HepG2 (cell line): ENCODE measurements at regions not wholly inside any gene's neighbourhood (a gene's known extent, or its start where the extent isn't known, plus 50 kb on each side); places are given as distances from the start of the nearest gene placed in this dataset.

Source experiments
- ATAC-seq: fragments of 200-7000 bp; cut with Tn5 transposase; 3 replicates; pipeline ENCODE4 v1.9.1; 2020; ENCODE audit warnings: mild to moderate bottlenecking, moderate library complexity
- BruUV-seq: library from RNA; stranded (reverse); fragments of 400-500 nt; replicated peaks from 2 replicates; lab custom pipeline; 2021; lab: Mats Ljungman, UMichigan
- CTCF ChIA-PET: fragments of 300-600 bp; formaldehyde crosslinking; extraction: SDS; loops from one replicate; lab custom pipeline; 2021; ENCODE audit warnings: low total read pairs, inconsistent platforms, low intra/inter-chr PET ratio; lab: Yijun Ruan, JAX
- POLR2A ChIA-PET: fragments of 350-600 bp; sonication (Branson Sonifier 250); formaldehyde crosslinking; loops from one replicate; lab custom pipeline; 2020; ENCODE audit warnings: antibody characterized with exemption, inconsistent platforms; lab: Yijun Ruan, JAX
- DNase-seq: peaks from one replicate; pipeline ENCODE4 v3.0.0-alpha.2; 2015; ENCODE audit warnings: low spot score
- FAIRE-seq: peaks from 3 replicates; lab custom pipeline; 2011; peaks lifted over from hg19 to GRCh38; lab: Jason Lieb, UNC
- H2AFZ ChIP-seq: one replicate; pipeline ENCODE4 v1.6.1; 2011; ENCODE audit warnings: low read length, inconsistent platforms
- H3K27ac ChIP-seq: fragments of 300-600 bp; 3 replicates; pipeline ENCODE4 v1.8.0; 2011; ENCODE audit warnings: mixed run types, mild to moderate bottlenecking, mixed read lengths, low read length, inconsistent platforms; ENCODE audit not compliant: insufficient read depth; ENCODE audit errors: extremely low read length
- H3K27me3 ChIP-seq, 2 experiments: fragments of 200-600 bp in 1 of 2; 2 replicates in 1 of 2; 3 replicates in 1 of 2; pipeline versions ENCODE4 v1.6.0 to v1.8.0; 2011; ENCODE audit warnings: low read length in 2 of 2, mild to moderate bottlenecking in 2 of 2, moderate library complexity in 2 of 2, inconsistent platforms in 1 of 2; ENCODE audit not compliant: insufficient read depth in 2 of 2, control insufficient read depth in 1 of 2
- H3K36me3 ChIP-seq, 2 experiments: fragments of 200-600 bp in 1 of 2; replicated peaks in 1 of 2; 2 replicates in 1 of 2; 3 replicates in 1 of 2; pipeline versions ENCODE4 v1.5.1 to v1.8.0; 2011; ENCODE audit warnings: low read length in 2 of 2, inconsistent platforms in 1 of 2; ENCODE audit not compliant: insufficient read depth in 2 of 2, control insufficient read depth in 1 of 2
- H3K4me1 ChIP-seq: 2 replicates; pipeline ENCODE4 v1.5.1; 2012; ENCODE audit warnings: low read length, inconsistent platforms; ENCODE audit not compliant: insufficient read depth
- H3K4me2 ChIP-seq: 2 replicates; pipeline ENCODE4 v1.6.0; 2011; ENCODE audit warnings: low read depth, low read length, inconsistent platforms
- H3K4me3 ChIP-seq, 3 experiments: fragments of 200-600 bp in 1 of 3; sonication (generic), shearing (Covaris generic) in 1 of 3; replicated peaks in 1 of 3; 2 replicates each; pipeline ENCODE4 v1.5.1; 2011 to 2016; ENCODE audit warnings: low read length in 3 of 3, inconsistent platforms in 2 of 3, low read depth in 2 of 3, mild to moderate bottlenecking in 2 of 3, control low read depth in 1 of 3, mixed read lengths in 1 of 3; ENCODE audit not compliant: insufficient read depth in 1 of 3
- H3K79me2 ChIP-seq: one replicate; pipeline ENCODE4 v1.6.1; 2011; ENCODE audit warnings: low read length, inconsistent platforms; ENCODE audit not compliant: insufficient read depth
- H3K9ac ChIP-seq: 2 replicates; pipeline ENCODE4 v1.6.0; 2011; ENCODE audit warnings: mild to moderate bottlenecking, low read depth, low read length, inconsistent platforms; ENCODE audit not compliant: insufficient read depth
- H3K9me3 ChIP-seq: 2 replicates; pipeline ENCODE4 v1.5.1; 2012; ENCODE audit warnings: mild to moderate bottlenecking, low read length
- H4K20me1 ChIP-seq: 2 replicates; pipeline ENCODE4 v1.6.0; 2011; ENCODE audit warnings: inconsistent platforms, mild to moderate bottlenecking, low read length, moderate library complexity; ENCODE audit not compliant: insufficient read depth
- ATF7 ChIP-seq, 2 experiments: fragments of 450-650 bp in 1 of 2; sonication (generic) in 1 of 2; formaldehyde crosslinking in 1 of 2; IDR thresholded peaks; 2 replicates each; pipeline versions ENCODE4 v1.4.0 to v1.6.1; 2016 to 2020; ENCODE audit warnings: antibody characterized with exemption in 1 of 2, mild to moderate bottlenecking in 1 of 2, missing genetic modification reagents in 1 of 2
- DNMT3B ChIP-seq: conservative IDR thresholded peaks from 2 replicates; pipeline ENCODE4 v1.6.1; 2016; ENCODE audit warnings: missing biosample characterization, control low read depth
- DRAP1 ChIP-seq: IDR thresholded peaks from 2 replicates; pipeline ENCODE4 v1.6.1; 2016; ENCODE audit warnings: missing genetic modification reagents, missing compliant biosample characterization
- NCOA1 ChIP-seq: sonication (generic); formaldehyde crosslinking; IDR thresholded peaks from 2 replicates; pipeline ENCODE4 v1.9.0; 2021; ENCODE audit warnings: missing genetic modification reagents
- RBM39 ChIP-seq: fragments of 200-400 bp; formaldehyde crosslinking; IDR thresholded peaks from one replicate; pipeline ENCODE4 v1.6.1; 2018; ENCODE audit warnings: antibody characterized with exemption, mild to moderate bottlenecking, low read depth, low read length; ENCODE audit not compliant: poor library complexity, severe bottlenecking
- TEF ChIP-seq: sonication (generic); formaldehyde crosslinking; IDR thresholded peaks from 2 replicates; pipeline ENCODE4 v1.5.0; 2020; ENCODE audit warnings: missing genetic modification reagents
- ZBTB33 ChIP-seq: sonication (generic); formaldehyde crosslinking; IDR thresholded peaks from 2 replicates; pipeline ENCODE4 v1.4.0; 2020; ENCODE audit warnings: missing genetic modification reagents
- ZFY ChIP-seq: sonication (generic); formaldehyde crosslinking; IDR thresholded peaks from 2 replicates; pipeline ENCODE4 v1.4.0; 2020; ENCODE audit warnings: missing genetic modification reagents
- ZNF121 ChIP-seq: sonication (generic); formaldehyde crosslinking; IDR thresholded peaks from 2 replicates; pipeline ENCODE4 v1.5.0; 2020; ENCODE audit warnings: mild to moderate bottlenecking, missing genetic modification reagents
- ZNF430 ChIP-seq: sonication (generic); formaldehyde crosslinking; IDR thresholded peaks from 2 replicates; pipeline ENCODE4 v1.9.0; 2021; ENCODE audit warnings: mild to moderate bottlenecking, missing genetic modification reagents
- WGBS: methylation state at CpG from one replicate; pipeline ENCODE4 v1.1.6; 2017; ENCODE audit warnings: low lambda C conversion rate; 5-methylcytosine and 5-hydroxymethylcytosine counted together
- in situ Hi-C: cut with HindIII; loops from 2 replicates; pipeline ENCODE4 v1.10.0; 2017; ENCODE audit warnings: low pct_unique_long_range_greater_than_20kb; ENCODE audit not compliant: extremely low pct_ligation_motif_present
- intact Hi-C: fragments of 100-400 bp; cut with micrococcal nuclease; formaldehyde crosslinking; loops from one replicate; pipeline ENCODE4 v1.10.0; 2022; ENCODE audit not compliant: unreplicated experiment
- TF ChIP-seq, protein P1 (sequence below): sonication (generic); formaldehyde crosslinking; IDR thresholded peaks from 2 replicates; pipeline ENCODE4 v1.9.0; 2021; ENCODE audit warnings: missing genetic modification reagents, borderline replicate concordance

GRCh38 chr20:60288945-60289344, 330.7 kb downstream of the CDH26 start:
- H3K79me2 ChIP-seq: no peaks in the 10 kb centered on the region
- H3K9ac ChIP-seq: no peak overlapping the region
- H3K4me3 ChIP-seq: no peak overlapping the region
- H3K36me3 ChIP-seq: no peaks in the 10 kb centered on the region
- no peaks in the 10 kb centered on the region for H4K20me1 ChIP-seq
- no TSS peak for BruUV-seq
- ChIA-PET POLR2A (no interaction called here), CTCF (no interaction called here)
- DNase-seq (no peak), FAIRE-seq (no peak), ATAC-seq (no peak)
- no peak overlapping the region for H3K4me2 ChIP-seq
- 10% methylated on average over 2 of the region's 2 CpGs for WGBS
- in situ Hi-C loops (no loop called here), intact Hi-C loops (no loop called here)
- no peaks in the 10 kb centered on the region for H3K4me1 ChIP-seq
- H3K9me3 ChIP-seq: peaks cover 98% of the 10 kb centered on the region
- TF ChIP-seq, protein P1, sequence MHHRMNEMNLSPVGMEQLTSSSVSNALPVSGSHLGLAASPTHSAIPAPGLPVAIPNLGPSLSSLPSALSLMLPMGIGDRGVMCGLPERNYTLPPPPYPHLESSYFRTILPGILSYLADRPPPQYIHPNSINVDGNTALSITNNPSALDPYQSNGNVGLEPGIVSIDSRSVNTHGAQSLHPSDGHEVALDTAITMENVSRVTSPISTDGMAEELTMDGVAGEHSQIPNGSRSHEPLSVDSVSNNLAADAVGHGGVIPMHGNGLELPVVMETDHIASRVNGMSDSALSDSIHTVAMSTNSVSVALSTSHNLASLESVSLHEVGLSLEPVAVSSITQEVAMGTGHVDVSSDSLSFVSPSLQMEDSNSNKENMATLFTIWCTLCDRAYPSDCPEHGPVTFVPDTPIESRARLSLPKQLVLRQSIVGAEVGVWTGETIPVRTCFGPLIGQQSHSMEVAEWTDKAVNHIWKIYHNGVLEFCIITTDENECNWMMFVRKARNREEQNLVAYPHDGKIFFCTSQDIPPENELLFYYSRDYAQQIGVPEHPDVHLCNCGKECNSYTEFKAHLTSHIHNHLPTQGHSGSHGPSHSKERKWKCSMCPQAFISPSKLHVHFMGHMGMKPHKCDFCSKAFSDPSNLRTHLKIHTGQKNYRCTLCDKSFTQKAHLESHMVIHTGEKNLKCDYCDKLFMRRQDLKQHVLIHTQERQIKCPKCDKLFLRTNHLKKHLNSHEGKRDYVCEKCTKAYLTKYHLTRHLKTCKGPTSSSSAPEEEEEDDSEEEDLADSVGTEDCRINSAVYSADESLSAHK (CRISPR knock-in tag): no peak
- TF ChIP-seq ATF7 (IDR thresholded peaks at IDR 0.05) (0 out of 2 replicates have a peak, but pooled peaks have one; percentile 21), ATF7 (CRISPR knock-in tag; IDR thresholded peaks at IDR 0.05) (no peak)
- H3K27me3 ChIP-seq: no peaks in the 10 kb centered on the region
- no peak overlapping the region for H2AFZ ChIP-seq
- H3K27ac ChIP-seq: no peak overlapping the region

DNA sequence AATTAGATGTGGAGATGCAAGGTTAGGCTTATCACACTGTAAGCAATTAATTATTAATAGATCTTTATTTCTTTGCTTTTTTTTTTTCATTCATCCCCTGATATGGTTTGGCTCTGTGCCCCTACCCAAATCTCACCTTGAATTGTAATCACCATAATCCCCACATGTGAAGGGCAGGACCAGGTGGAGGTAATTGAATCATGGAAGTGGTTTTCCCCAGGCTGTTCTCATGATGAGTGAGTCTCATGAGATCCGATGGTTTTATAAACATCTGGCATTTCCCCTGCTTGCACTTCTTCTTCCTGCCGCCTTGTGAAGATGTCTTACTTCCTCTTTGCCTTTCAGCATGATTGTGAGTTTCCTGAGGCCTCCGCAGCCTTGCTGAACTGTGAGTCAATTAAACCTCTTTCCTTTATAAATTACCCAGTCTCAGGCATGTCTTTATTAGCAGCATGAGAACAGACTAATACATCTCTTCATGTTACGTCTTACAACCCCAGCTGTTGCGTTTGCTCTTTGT, 333.8 kb downstream of the CDH26 start:
- ChIA-PET POLR2A (no interaction called here), CTCF (no interaction called here)
- no peak for ATAC-seq
- no peak for DNase-seq
- intact Hi-C loops (no loop called here), in situ Hi-C loops (no loop called here)
- Histone ChIP-seq H2AFZ (no peak overlapping the region), H3K4me2 (no peak overlapping the region), H3K27me3 (no peaks in the 10 kb centered on the region), H3K4me1 (no peaks in the 10 kb centered on the region), H3K9ac (no peak overlapping the region), H3K27ac (no peak overlapping the region), H3K4me3 (no peak overlapping the region), H4K20me1 (no peaks in the 10 kb centered on the region), H3K9me3 (peaks cover 69% of the 10 kb centered on the region), H3K36me3 (no peaks in the 10 kb centered on the region), H3K79me2 (no peaks in the 10 kb centered on the region)
- WGBS: 18% methylated on average over 5 of the region's 5 CpGs
- no TSS peak for BruUV-seq
- FAIRE-seq: no peak
- no peak for TF ChIP-seq ZFY (CRISPR knock-in tag)
- TF ChIP-seq ZBTB33 (CRISPR knock-in tag): no peak
- no peak for TF ChIP-seq DRAP1 (CRISPR knock-in tag)
- TF ChIP-seq TEF: no peak
- TF ChIP-seq ZNF121 (CRISPR knock-in tag): no peak
- TF ChIP-seq NCOA1 (CRISPR knock-in tag): no peak
- no peak for TF ChIP-seq ZNF430 (CRISPR knock-in tag)
- TF ChIP-seq DNMT3B (CRISPR knock-in tag): no peak
- TF ChIP-seq RBM39: no peak
